ENCODE measurements at regions not wholly inside any gene's neighbourhood (a gene's known extent, or its start where the extent isn't known, plus 50 kb on each side); places are given as distances from the start of the nearest gene placed in this dataset.
"Not testable (repeated sequence)": the region's sequence is repeated elsewhere in the genome, so short reads cannot be mapped to it uniquely, and the experiment has no call there.

DNA sequence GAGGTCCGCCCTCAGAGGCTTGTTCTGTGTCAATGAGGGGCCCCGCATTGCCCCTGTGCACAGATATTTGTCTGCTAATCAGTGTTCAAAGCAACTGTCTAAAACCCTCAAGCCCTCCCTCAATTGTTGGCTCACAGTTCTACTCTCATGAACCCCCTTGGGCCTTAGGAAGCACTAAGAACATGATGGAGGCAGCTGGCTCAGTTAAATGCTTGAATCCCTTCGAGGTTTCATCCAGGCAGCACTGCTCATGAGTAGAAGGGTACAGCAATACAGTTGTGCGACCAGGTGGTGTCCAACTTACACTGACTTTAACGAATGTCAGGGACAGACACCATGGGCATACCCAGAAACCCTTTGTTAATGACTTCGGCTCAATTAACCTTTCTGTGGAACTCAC, 89.2 kb upstream of the WSCD1 start:
- no peak for DNase-seq

DNA sequence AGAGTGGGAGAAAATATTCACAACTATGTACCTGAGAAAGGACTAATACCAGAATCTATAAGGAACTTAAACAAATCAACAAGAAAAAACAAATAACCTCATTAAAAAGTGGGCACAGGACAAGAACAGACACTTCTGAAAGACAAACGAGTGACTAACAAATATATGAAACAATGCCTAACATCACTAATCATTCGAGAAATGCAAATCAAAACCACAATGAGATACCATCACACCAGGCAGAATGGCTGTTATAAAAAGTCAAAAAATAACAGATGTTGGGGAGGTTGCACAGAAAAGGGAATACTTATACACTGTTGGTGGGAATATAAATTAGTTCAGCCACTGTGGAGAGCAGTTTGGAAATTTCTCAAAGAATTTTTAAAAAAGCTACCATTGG, 83.5 kb upstream of the WSCD1 start:
- DNase-seq: no peak

DNA sequence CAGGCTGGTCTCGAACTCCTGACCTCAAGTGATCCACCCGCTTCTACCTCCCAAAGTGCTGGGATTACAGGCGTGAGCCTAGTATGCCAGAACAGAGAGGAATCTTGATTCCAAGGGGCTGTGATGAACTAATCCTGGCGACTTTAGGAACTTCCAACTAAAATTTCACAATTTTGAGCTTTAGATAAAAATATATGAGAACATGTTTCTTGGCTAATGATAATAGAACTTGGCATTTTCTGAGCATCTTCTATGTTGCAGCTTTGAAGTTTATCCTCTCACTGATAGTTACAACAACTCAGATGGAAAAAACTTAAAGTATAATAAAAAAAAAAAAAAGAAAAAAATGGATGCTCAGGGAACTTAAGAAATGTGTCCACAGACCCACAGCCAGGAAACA, 69.8 kb upstream of the WSCD1 start:
- no peak for DNase-seq

DNA sequence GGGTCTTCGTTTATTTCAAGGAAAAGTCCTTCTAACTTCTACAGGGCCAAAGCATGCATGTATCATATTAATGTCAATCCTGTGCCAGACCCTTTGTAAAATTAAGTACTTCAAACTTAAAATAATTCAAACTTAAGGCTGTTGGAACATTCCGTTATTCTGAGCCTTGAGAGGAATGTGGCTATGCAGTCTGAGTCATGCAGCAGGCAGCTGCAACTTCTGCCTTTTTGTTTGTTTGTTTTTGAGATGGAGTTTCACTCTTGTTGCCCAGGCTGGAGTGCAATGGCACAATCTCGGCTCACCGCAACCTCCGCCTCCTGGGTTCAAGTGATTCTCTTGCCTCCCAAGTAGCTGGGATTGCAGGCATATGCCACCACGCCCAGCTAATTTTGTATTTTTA, 67.0 kb upstream of the WSCD1 start:
- DNase-seq: not testable (repeated sequence)

DNA sequence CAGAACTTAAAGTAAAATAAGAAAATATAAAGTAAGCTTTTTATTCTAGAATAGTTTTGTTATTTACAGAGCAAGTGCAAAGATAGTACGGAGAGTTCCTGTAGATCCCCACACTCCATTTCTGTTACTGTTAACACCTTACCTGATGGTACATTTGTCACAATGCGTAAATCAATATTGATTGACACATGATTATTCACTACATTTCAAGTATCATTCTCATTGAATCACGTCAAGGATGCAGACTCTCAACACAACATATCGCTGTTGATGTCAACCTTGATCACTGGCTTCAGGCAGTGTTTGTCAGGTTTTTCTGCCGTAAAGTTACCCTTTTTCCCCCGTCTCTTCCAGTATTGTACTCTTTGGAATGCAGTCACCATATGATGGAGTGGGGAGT, 64.2 kb upstream of the WSCD1 start:
- no peak for DNase-seq

DNA sequence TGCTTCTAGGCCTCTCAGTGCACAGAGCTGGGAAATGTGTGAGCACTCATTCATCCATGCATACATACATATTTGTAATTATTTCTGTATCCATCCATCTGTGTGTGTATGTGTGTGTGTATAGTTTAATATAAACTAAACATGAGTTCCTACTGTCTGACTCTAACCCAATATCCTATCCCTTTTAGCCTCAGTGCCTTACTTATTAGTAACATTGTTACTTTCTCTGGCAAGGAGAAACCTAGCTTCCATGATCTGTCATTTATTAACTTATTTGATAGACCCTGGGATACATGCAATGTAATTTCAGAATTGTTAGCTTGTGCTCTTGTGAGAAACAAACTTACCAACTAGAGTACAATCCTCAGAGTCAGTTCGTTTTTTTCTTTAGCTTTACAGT, 59.0 kb upstream of the WSCD1 start:
- no peak for DNase-seq

DNA sequence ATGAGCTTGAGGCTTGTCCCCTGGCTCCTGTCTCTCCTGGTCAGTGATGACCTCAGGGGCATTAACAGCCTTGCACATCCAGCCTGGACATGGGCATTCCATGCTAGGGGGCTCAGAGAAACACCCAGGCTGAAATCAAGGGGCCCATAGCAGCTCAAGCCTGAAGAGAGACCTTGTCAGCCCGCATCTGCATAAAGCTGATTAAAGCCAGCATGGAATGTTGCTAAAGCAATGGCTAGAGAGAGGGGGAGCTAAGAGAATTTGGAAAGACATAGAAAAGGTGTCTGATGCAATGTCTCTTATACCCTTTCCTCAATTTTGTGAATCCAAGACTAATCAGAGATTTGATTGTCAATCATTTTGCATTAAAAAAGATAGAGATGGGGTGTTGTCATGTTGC, 51.4 kb upstream of the WSCD1 start:
- DNase-seq: no peak

DNA sequence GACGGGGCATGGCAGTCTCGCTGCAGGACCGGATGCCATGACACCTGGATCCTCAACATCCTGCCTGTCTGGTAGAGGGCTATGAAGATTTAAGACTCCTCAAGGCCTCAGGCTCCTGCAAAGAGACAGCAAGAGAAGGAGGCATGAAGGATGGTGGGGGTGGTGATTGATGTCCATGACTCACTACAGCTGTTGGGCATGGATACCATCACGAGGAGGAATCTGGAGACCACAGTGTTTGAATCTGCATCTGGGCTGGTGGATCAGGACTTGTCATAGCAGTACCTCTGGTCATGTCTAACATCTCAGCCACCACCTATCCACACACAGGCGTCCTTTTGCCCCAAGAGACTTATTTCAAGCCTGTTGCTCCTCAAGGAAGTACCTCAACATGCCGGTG, 50.2 kb upstream of the WSCD1 start:
- no peak for DNase-seq

DNA sequence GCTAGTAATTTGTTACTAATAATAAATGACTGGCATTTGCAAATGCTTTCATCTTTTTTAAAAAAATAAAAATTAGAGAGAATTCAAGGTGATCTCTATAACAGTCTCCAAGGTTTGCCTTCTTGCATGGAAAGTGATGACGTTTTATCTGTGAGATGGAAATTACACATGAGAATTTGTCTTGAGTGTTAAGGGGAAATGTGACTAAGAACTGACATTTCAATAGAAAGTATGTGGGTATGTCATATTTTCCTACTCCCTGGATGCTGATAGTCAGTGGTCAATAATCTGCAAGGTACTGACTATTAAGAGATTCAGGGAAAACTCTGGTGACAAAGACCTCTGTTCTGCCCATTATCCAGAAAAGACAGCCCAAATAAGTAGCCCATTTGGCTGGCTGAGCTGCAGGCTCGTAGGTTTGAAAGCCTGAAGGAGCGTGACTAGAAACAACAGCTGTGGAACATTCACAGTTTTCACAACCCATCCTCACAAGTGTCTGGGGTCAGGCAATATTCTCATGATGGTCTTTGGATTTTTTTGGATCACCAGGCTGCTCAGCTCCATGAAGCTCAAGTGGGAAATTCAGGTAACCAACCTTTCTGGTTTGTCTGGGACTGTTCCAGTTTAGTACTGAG, 49.7 kb upstream of the WSCD1 start:
- no peak for DNase-seq

Measured in SHP77 treated with DMSO at 0.1 percent for 48 hours (cell line).